C4-2B (cell line): ENCODE measurements at regions not wholly inside any gene's neighbourhood (a gene's known extent, or its start where the extent isn't known, plus 50 kb on each side); places are given as distances from the start of the nearest gene placed in this dataset.
"Not testable (repeated sequence)": the region's sequence is repeated elsewhere in the genome, so short reads cannot be mapped to it uniquely, and the experiment has no call there.

Source experiments
- H3K27ac ChIP-seq: fragments of 450-650 bp; 2 replicates; pipeline ENCODE4 v1.5.1; 2017
- CTCF ChIP-seq: fragments of 450-650 bp; conservative IDR thresholded peaks from 2 replicates; pipeline ENCODE4 v1.5.1; 2017; ENCODE audit warnings: mild to moderate bottlenecking
- ZFX ChIP-seq: fragments of 450-650 bp; IDR thresholded peaks from 2 replicates; pipeline ENCODE4 v1.6.1; 2017

DNA sequence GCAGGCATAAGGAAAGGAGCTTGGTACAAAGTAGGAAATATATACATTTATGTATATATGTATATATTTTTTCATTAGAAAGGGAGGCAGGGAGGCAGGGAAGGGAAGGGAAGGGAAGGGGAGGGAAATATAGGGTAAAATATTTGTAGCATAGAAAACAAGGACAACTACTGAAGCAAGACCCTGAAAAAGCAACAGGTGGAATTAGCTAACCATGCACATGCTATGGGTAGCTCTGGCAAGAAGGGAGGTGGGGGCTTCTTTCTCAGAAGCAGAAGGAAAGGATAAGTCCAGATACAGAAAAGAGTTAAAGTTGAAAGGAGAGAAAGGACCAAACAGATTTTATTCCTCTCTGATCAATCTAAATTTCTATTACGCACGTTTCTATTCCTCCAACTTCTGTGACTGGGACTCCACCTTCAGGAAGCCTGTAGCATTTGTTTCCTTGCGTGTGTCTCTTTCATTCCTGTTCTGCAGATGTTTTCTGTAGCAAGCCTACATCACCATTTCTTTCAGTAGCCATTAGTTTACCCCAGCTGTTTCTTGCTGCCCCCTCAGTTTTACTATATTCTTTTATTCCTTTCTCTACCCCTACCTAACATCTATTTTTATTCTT lies 82.9 kb downstream of the OR13H1 start:
- peak; percentile 49 for TF ChIP-seq CTCF
- no peak for TF ChIP-seq ZFX
- no peak overlapping the region for H3K27ac ChIP-seq

DNA sequence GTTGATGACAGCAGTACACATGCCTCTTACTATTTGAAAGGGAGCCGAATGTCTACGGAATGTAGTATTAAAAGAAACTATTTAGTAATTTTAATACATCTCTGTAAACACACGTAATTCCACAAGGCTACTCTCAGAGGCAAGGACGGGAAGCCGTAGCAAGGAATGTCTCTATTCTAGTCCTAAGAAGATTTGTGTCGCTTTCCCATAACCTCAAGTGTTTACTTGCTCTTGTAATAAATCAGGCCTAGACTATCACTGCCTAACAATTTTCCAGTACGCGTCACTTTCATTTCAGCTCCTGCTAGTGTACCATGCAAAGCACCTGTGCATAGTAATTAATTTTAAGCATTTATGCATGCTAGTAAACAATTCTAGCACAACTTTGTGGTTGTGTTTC lies 86.7 kb downstream of the OR13H1 start:
- TF ChIP-seq CTCF, result no peak
- no peak for TF ChIP-seq ZFX
- H3K27ac ChIP-seq, result no peak overlapping the region

DNA sequence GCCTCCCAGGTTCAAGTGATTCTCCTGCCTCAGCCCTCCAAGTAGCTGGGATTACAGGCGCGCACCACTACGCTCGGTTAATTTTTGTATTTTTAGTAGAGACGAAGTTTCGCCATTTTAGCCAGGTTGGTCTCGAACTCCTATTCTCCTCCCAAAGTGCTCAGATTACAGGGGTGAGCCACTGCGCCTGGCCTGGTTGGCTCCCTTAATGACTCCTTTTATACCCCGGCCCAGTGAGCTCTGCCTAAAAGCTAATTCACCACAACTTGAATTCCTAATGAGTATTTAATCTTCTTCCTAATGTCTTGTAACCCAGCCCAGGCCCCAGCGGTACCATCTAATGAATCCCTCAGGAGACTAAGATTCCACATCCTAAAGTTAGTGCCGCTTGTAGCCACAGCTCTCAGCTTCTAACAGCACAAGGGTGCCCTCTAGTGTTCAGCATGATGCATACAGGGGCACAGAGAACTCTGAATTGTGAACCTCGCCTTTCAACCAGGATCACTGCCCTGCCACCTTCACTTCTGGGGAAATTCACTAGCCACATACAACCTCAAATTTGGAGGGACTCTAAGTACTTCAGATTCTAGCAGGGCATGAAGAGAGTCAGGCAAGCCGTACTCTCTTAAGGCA lies 89.5 kb downstream of the OR13H1 start:
- no peak overlapping the region for H3K27ac ChIP-seq
- no peak for TF ChIP-seq ZFX
- TF ChIP-seq CTCF, result peak; percentile 82

DNA sequence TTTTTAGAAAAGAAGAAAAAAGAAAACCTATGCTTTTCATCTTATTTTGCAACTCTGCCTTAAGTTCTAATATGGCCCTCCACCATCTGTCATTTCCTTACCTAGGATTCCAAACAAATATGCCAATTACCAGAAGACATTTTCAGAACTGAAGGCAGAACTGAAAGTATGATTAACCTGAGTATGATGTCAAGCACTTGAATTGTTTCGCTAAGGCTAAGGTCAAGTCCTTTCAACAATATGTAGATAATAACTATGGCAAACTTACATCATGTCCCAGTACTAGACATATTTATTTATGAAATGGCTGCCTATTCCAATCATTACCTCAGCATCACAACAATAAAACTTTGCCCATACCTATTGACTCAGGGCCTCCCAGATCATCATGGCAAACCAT lies 91.0 kb downstream of the OR13H1 start:
- no peak overlapping the region for H3K27ac ChIP-seq
- TF ChIP-seq CTCF (no peak), ZFX (no peak)

DNA sequence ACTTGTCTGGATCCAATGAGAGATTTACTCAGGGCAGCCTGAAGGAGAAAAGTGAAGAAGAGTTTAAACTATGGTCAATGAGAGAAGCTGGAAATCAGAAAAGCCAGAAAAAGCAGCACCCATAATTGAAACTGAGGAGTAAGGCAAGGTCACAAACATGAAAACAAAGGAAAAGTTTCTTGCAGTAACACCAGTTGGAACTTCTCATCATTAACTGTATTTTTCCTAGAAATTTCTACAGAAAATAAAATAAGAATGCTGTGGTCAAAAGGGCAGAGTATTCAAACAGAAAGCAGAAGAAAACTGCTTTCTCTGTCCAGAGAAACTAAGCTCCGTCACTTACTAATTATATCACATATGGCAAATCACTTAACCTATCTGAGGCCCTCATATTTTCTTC lies 102.2 kb downstream of the OR13H1 start:
- H3K27ac ChIP-seq, result no peak overlapping the region
- no peak for TF ChIP-seq ZFX
- TF ChIP-seq CTCF, result no peak

DNA sequence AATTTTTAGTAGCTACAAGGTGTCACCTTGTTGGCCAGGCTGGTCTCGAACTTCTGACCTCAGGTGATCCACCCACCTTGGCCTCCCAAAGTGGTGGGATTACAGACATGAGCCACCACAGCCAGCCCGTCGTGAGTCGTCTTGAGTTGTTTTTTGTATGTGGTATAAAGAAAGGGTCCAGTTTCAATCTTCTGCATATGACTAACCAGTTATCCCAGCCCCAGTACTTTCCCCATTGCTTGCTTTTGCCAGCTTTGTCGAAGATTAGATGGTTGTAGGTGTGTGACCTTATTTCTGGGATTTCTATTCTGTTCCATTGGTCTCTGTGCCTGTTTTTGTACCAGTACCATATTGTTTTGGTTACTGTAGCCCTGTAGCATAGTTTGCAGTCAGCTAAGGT lies 105.9 kb downstream of the OR13H1 start:
- no peak overlapping the region for H3K27ac ChIP-seq
- TF ChIP-seq ZFX, result no peak
- TF ChIP-seq CTCF, result no peak

DNA sequence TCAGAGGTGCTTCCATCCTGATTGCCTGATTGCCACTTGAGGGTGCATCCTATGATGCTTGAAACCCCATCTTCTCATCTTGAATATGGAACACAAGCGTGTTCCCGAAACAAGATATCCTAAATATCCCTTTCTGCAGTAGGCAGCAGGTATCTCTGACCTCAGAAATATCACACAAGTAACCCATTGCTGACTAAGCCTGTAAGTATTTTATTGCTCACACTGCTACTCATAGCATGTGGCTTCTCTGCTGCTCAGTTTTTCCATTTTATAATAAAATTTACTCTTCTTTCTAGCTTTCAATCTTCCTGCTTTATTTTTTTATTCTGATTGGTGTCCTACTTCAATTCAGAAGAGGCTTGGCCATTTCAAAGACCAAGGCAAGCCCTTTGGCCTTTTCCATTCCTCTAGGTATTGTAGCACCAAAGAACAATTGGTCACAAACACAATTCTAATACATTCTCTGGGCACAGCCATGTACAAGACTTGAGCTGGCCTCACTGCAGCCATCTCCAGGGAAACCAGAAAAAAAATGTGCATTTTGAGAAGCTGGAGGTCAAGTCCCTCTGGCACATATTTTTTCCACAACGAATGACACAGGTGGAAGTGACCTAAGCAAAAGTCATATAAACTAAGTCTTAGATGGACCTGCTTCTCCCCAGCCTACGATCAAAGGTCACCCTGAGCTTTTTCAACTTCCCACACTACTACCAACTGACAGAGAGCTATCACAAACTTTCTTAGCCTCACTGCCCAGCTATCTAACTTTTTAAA lies 107.0 kb downstream of the OR13H1 start:
- no peak for TF ChIP-seq ZFX
- TF ChIP-seq CTCF, result no peak
- no peak overlapping the region for H3K27ac ChIP-seq

DNA sequence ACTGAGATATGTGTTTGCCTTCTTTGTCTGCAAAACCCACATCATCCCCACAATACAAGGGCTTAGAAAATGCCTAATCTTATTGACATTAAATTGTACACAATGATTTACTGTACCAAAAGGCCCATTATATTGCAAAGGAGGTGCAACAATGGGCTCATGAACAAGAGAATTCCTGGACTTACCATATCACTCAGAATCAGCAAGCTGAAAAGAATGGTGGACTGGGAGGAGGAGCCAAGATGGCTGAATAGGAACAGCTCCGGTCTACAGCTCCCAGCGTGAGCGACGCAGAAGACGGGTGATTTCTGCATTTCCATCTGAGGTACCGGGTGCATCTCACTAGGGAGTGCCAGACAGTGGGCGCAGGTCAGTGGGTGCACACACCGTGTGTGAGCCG lies 119.9 kb downstream of the OR13H1 start:
- not testable (repeated sequence) for H3K27ac ChIP-seq
